ENCODE measurements at regions not wholly inside any gene's neighbourhood (a gene's known extent, or its start where the extent isn't known, plus 50 kb on each side); places are given as distances from the start of the nearest gene placed in this dataset.

DNA sequence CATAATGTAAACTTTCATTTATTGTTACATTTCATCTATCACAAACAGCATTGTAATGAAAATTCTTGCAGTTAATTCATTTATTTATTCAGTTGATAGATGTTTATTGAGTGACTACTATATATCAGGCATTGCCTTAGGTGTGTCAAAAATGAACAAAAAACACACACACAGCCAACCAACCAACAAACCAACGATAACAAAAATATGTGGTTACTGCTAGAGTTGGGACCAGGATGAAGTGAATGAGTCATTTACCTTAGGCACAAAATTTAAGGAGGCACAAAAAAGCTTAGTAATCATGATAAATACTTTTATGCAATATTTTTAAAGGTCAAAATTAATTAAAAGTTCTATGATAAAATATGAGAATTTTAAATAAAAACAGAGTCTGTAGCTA lies 223.4 kb downstream of the CSNK1G3 start (continued):
- TF ChIP-seq, protein P1, sequence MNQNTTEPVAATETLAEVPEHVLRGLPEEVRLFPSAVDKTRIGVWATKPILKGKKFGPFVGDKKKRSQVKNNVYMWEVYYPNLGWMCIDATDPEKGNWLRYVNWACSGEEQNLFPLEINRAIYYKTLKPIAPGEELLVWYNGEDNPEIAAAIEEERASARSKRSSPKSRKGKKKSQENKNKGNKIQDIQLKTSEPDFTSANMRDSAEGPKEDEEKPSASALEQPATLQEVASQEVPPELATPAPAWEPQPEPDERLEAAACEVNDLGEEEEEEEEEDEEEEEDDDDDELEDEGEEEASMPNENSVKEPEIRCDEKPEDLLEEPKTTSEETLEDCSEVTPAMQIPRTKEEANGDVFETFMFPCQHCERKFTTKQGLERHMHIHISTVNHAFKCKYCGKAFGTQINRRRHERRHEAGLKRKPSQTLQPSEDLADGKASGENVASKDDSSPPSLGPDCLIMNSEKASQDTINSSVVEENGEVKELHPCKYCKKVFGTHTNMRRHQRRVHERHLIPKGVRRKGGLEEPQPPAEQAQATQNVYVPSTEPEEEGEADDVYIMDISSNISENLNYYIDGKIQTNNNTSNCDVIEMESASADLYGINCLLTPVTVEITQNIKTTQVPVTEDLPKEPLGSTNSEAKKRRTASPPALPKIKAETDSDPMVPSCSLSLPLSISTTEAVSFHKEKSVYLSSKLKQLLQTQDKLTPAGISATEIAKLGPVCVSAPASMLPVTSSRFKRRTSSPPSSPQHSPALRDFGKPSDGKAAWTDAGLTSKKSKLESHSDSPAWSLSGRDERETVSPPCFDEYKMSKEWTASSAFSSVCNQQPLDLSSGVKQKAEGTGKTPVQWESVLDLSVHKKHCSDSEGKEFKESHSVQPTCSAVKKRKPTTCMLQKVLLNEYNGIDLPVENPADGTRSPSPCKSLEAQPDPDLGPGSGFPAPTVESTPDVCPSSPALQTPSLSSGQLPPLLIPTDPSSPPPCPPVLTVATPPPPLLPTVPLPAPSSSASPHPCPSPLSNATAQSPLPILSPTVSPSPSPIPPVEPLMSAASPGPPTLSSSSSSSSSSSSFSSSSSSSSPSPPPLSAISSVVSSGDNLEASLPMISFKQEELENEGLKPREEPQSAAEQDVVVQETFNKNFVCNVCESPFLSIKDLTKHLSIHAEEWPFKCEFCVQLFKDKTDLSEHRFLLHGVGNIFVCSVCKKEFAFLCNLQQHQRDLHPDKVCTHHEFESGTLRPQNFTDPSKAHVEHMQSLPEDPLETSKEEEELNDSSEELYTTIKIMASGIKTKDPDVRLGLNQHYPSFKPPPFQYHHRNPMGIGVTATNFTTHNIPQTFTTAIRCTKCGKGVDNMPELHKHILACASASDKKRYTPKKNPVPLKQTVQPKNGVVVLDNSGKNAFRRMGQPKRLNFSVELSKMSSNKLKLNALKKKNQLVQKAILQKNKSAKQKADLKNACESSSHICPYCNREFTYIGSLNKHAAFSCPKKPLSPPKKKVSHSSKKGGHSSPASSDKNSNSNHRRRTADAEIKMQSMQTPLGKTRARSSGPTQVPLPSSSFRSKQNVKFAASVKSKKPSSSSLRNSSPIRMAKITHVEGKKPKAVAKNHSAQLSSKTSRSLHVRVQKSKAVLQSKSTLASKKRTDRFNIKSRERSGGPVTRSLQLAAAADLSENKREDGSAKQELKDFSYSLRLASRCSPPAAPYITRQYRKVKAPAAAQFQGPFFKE (tag by site-specific recombination; IDR thresholded peaks at IDR 0.05; ENCODE audit: borderline replicate concordance): no peak
- TF ChIP-seq GFI1B (tag by site-specific recombination; IDR thresholded peaks at IDR 0.05) (no peak), ZNF114 (tag by site-specific recombination; IDR thresholded peaks at IDR 0.05) (no peak), ZNF571 (tag by site-specific recombination; IDR thresholded peaks at IDR 0.05) (no peak), KLF10 (tag by site-specific recombination; IDR thresholded peaks at IDR 0.05) (no peak)

- TF ChIP-seq, protein P2, sequence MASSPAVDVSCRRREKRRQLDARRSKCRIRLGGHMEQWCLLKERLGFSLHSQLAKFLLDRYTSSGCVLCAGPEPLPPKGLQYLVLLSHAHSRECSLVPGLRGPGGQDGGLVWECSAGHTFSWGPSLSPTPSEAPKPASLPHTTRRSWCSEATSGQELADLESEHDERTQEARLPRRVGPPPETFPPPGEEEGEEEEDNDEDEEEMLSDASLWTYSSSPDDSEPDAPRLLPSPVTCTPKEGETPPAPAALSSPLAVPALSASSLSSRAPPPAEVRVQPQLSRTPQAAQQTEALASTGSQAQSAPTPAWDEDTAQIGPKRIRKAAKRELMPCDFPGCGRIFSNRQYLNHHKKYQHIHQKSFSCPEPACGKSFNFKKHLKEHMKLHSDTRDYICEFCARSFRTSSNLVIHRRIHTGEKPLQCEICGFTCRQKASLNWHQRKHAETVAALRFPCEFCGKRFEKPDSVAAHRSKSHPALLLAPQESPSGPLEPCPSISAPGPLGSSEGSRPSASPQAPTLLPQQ (tag by site-specific recombination; IDR thresholded peaks at IDR 0.05): no peak
- no peak for TF ChIP-seq ZNF274 (IDR thresholded peaks at IDR 0.05; ENCODE audit: low read length)
- no peak for TF ChIP-seq ZNF274 (tag by site-specific recombination; IDR thresholded peaks at IDR 0.05; ENCODE audit: borderline replicate concordance)
- peak; percentile 81; the same call in 1 of the 2 replicates for TF ChIP-seq TRIM28 (IDR thresholded peaks at IDR 0.05; ENCODE audit: borderline replicate concordance, low read length)
- TF ChIP-seq ZNF223 (tag by site-specific recombination; IDR thresholded peaks at IDR 0.05): no peak
- TF ChIP-seq ZNF529 (tag by site-specific recombination; IDR thresholded peaks at IDR 0.05; ENCODE audit: insufficient replicate concordance): peak; percentile 16
- TF ChIP-seq ZBTB48 (tag by site-specific recombination; IDR thresholded peaks at IDR 0.05): no peak
- no peak for TF ChIP-seq YY1 (tag by site-specific recombination; IDR thresholded peaks at IDR 0.05)
- TF ChIP-seq ZNF585B (tag by site-specific recombination; IDR thresholded peaks at IDR 0.05): peak; percentile 97
- no peak for TF ChIP-seq BCL6B (tag by site-specific recombination; IDR thresholded peaks at IDR 0.05)
- no peak for TF ChIP-seq ZNF341 (tag by site-specific recombination; IDR thresholded peaks at IDR 0.05; ENCODE audit: low read depth)
- TF ChIP-seq KLF17 (tag by site-specific recombination; IDR thresholded peaks at IDR 0.05): no peak
- no peak for TF ChIP-seq ZBTB11 (tag by site-specific recombination; conservative IDR thresholded peaks at IDR 0.05; ENCODE audit: low read depth)
- no peak for TF ChIP-seq ZNF664 (tag by site-specific recombination; IDR thresholded peaks at IDR 0.05)
- TF ChIP-seq ZNF292 (tag by site-specific recombination; IDR thresholded peaks at IDR 0.05; ENCODE audit: borderline replicate concordance, low read depth): no peak
- TF ChIP-seq ZNF175 (tag by site-specific recombination; IDR thresholded peaks at IDR 0.05): no peak
- TF ChIP-seq ZNF670 (tag by site-specific recombination; IDR thresholded peaks at IDR 0.05; ENCODE audit: low read depth): no peak
- no peak for TF ChIP-seq OVOL3 (tag by site-specific recombination; IDR thresholded peaks at IDR 0.05)
- no peak for TF ChIP-seq BCL11B (tag by site-specific recombination; IDR thresholded peaks at IDR 0.05; ENCODE audit: low read depth)
- TF ChIP-seq SETDB1 (IDR thresholded peaks at IDR 0.05; ENCODE audit: insufficient read length, low read length): peak; percentile 90
- H3K4me1 ChIP-seq (ENCODE audit: control insufficient read depth, insufficient read depth, low read length): no peaks in the 10 kb centered on the region
- H3K27ac ChIP-seq (ENCODE audit: extremely low read depth, low read depth, low read length): no peak overlapping the region
- no peaks in the 10 kb centered on the region for H3K36me3 ChIP-seq (ENCODE audit: control insufficient read depth in 2 of 2, insufficient read depth in 1 of 2, low read length in 2 of 2)
- H3K9me3 ChIP-seq (ENCODE audit: control insufficient read depth, insufficient read depth, low read depth, low read length): no peaks in the 10 kb centered on the region
- H3K4me3 ChIP-seq (ENCODE audit: low read depth, low read length): no peak overlapping the region
- ChIA-PET POLR2A (no interaction called here), CTCF (no interaction called here)
Observed at GRCh38 chr5:123732257-123732656, 220.3 kb downstream of the CSNK1G3 start.

All from HEK293 (cell line).